ENCODE measurements at regions not wholly inside any gene's neighbourhood (a gene's known extent, or its start where the extent isn't known, plus 50 kb on each side); places are given as distances from the start of the nearest gene placed in this dataset.

GRCh38 chr1:25134307-25134706 lies 98.0 kb downstream of the SYF2 start:
- no peak overlapping the region for H3K4me3 ChIP-seq
- H3K27me3 ChIP-seq: no peaks in the 10 kb centered on the region
- H3K4me2 ChIP-seq: no peak overlapping the region
- no peak overlapping the region for H3K9ac ChIP-seq
- H3K9me3 ChIP-seq: no peaks in the 10 kb centered on the region
- no peaks in the 10 kb centered on the region for H3K36me3 ChIP-seq
- H3K27ac ChIP-seq: no peak overlapping the region
- H3K4me1 ChIP-seq: peaks cover 56% of the 10 kb centered on the region
- H4K20me1 ChIP-seq: no peaks in the 10 kb centered on the region
- TF ChIP-seq Cebpa-rat (IDR thresholded peaks at IDR 0.05): no peak

- H3K9ac ChIP-seq: no peak overlapping the region
Measured at GRCh38 chr1:25131794-25132193, 100.5 kb downstream of the SYF2 start.

GRCh38 chr1:25130895-25131294 lies 101.4 kb downstream of the SYF2 start:
- Histone ChIP-seq H3K4me3 (no peak overlapping the region), H3K4me1 (peaks cover 44% of the 10 kb centered on the region), H3K9me3 (no peaks in the 10 kb centered on the region), H3K36me3 (no peaks in the 10 kb centered on the region), H4K20me1 (no peaks in the 10 kb centered on the region), H3K27ac (no peak overlapping the region), H3K9ac (no peak overlapping the region), H3K27me3 (no peaks in the 10 kb centered on the region), H3K4me2 (peak overlapping the region; percentile 47)
- no peak for TF ChIP-seq Cebpa-rat (IDR thresholded peaks at IDR 0.05)

More at GRCh38 chr1:25131794-25132193, 100.5 kb downstream of the SYF2 start:
- no peak overlapping the region for H3K4me3 ChIP-seq
- peak overlapping the region; percentile 24; the same call in 1 of the 2 replicates for H3K4me2 ChIP-seq
- no peaks in the 10 kb centered on the region for H3K36me3 ChIP-seq
- H3K9me3 ChIP-seq: no peaks in the 10 kb centered on the region
- no peaks in the 10 kb centered on the region for H4K20me1 ChIP-seq
- peaks cover 46% of the 10 kb centered on the region for H3K4me1 ChIP-seq
- no peaks in the 10 kb centered on the region for H3K27me3 ChIP-seq
- no peak for TF ChIP-seq Cebpa-rat (IDR thresholded peaks at IDR 0.05)
- H3K27ac ChIP-seq: no peak overlapping the region

- no peak overlapping the region for H3K4me3 ChIP-seq
- peaks cover 35% of the 10 kb centered on the region for H3K4me1 ChIP-seq
- H3K9ac ChIP-seq: no peak overlapping the region
- no peak overlapping the region for H3K27ac ChIP-seq
- H3K36me3 ChIP-seq: no peaks in the 10 kb centered on the region
- no peaks in the 10 kb centered on the region for H3K9me3 ChIP-seq
- TF ChIP-seq Cebpa-rat (IDR thresholded peaks at IDR 0.05): no peak
- no peak overlapping the region for H3K4me2 ChIP-seq
- no peaks in the 10 kb centered on the region for H4K20me1 ChIP-seq
- no peaks in the 10 kb centered on the region for H3K27me3 ChIP-seq
Measured at GRCh38 chr1:25129380-25129779, 102.9 kb downstream of the SYF2 start.

GRCh38 chr1:25128121-25128621 lies 104.1 kb downstream of the SYF2 start:
- no peak overlapping the region for H3K9ac ChIP-seq
- no peak for TF ChIP-seq Cebpa-rat (IDR thresholded peaks at IDR 0.05)
- no peak overlapping the region for H3K27ac ChIP-seq
- no peak overlapping the region for H3K4me3 ChIP-seq
- H3K4me1 ChIP-seq: peaks cover 34% of the 10 kb centered on the region
- H3K36me3 ChIP-seq: no peaks in the 10 kb centered on the region
- no peaks in the 10 kb centered on the region for H3K27me3 ChIP-seq
- H3K9me3 ChIP-seq: no peaks in the 10 kb centered on the region
- H4K20me1 ChIP-seq: no peaks in the 10 kb centered on the region
- no peak overlapping the region for H3K4me2 ChIP-seq

GRCh38 chr1:25126562-25126961 lies 105.7 kb downstream of the SYF2 start:
- no peaks in the 10 kb centered on the region for H3K27me3 ChIP-seq
- peak overlapping the region; percentile 48 for H3K4me2 ChIP-seq
- no peaks in the 10 kb centered on the region for H4K20me1 ChIP-seq
- peaks cover 22% of the 10 kb centered on the region for H3K4me1 ChIP-seq
- H3K27ac ChIP-seq: no peak overlapping the region
- no peak overlapping the region for H3K9ac ChIP-seq
- H3K36me3 ChIP-seq: no peaks in the 10 kb centered on the region
- no peak overlapping the region for H3K4me3 ChIP-seq
- H3K9me3 ChIP-seq: no peaks in the 10 kb centered on the region
- TF ChIP-seq Cebpa-rat (IDR thresholded peaks at IDR 0.05): no peak

- no peaks in the 10 kb centered on the region for H4K20me1 ChIP-seq
- H3K9ac ChIP-seq: no peak overlapping the region
- H3K4me1 ChIP-seq: peaks cover 23% of the 10 kb centered on the region
- no peaks in the 10 kb centered on the region for H3K9me3 ChIP-seq
- TF ChIP-seq Cebpa-rat (IDR thresholded peaks at IDR 0.05): no peak
- no peaks in the 10 kb centered on the region for H3K27me3 ChIP-seq
- no peak overlapping the region for H3K4me3 ChIP-seq
- H3K27ac ChIP-seq: no peak overlapping the region
- H3K4me2 ChIP-seq: no peak overlapping the region
- no peaks in the 10 kb centered on the region for H3K36me3 ChIP-seq
Measured at GRCh38 chr1:25123551-25123950, 108.8 kb downstream of the SYF2 start.

GRCh38 chr1:25122747-25123146 lies 109.6 kb downstream of the SYF2 start:
- TF ChIP-seq Cebpa-rat (IDR thresholded peaks at IDR 0.05): no peak
- Histone ChIP-seq H3K36me3 (no peaks in the 10 kb centered on the region), H3K4me1 (peaks cover 23% of the 10 kb centered on the region), H3K9ac (no peak overlapping the region), H3K4me3 (no peak overlapping the region), H3K4me2 (no peak overlapping the region), H3K9me3 (no peaks in the 10 kb centered on the region), H4K20me1 (no peaks in the 10 kb centered on the region), H3K27me3 (no peaks in the 10 kb centered on the region), H3K27ac (no peak overlapping the region)

- Histone ChIP-seq H4K20me1 (no peaks in the 10 kb centered on the region), H3K27ac (no peak overlapping the region), H3K4me1 (peaks cover 13% of the 10 kb centered on the region), H3K4me3 (no peak overlapping the region), H3K36me3 (no peaks in the 10 kb centered on the region), H3K4me2 (0 out of 2 replicates have a peak overlapping the region, but pooled peaks have one; percentile 18), H3K9me3 (no peaks in the 10 kb centered on the region), H3K9ac (no peak overlapping the region), H3K27me3 (no peaks in the 10 kb centered on the region)
- no peak for TF ChIP-seq Cebpa-rat (IDR thresholded peaks at IDR 0.05)
Measured at GRCh38 chr1:25120281-25120680, 112.0 kb downstream of the SYF2 start.

GRCh38 chr1:25118546-25118945 lies 113.8 kb downstream of the SYF2 start:
- Histone ChIP-seq H3K36me3 (no peaks in the 10 kb centered on the region), H3K27ac (no peak overlapping the region), H3K4me3 (no peak overlapping the region), H3K9me3 (no peaks in the 10 kb centered on the region), H3K27me3 (no peaks in the 10 kb centered on the region), H3K4me2 (0 out of 2 replicates have a peak overlapping the region, but pooled peaks have one; percentile 27), H3K9ac (no peak overlapping the region), H4K20me1 (no peaks in the 10 kb centered on the region), H3K4me1 (peaks cover 13% of the 10 kb centered on the region)
- no peak for TF ChIP-seq Cebpa-rat (IDR thresholded peaks at IDR 0.05)

Measured in BLaER1 (cell line).